T-helper 9 cell (primary cell): ENCODE measurements at regions not wholly inside any gene's neighbourhood (a gene's known extent, or its start where the extent isn't known, plus 50 kb on each side); places are given as distances from the start of the nearest gene placed in this dataset.

Experiments used
- DNase-seq: peaks from one replicate; pipeline ENCODE4 v3.0.0-alpha.2; 2020

DNA sequence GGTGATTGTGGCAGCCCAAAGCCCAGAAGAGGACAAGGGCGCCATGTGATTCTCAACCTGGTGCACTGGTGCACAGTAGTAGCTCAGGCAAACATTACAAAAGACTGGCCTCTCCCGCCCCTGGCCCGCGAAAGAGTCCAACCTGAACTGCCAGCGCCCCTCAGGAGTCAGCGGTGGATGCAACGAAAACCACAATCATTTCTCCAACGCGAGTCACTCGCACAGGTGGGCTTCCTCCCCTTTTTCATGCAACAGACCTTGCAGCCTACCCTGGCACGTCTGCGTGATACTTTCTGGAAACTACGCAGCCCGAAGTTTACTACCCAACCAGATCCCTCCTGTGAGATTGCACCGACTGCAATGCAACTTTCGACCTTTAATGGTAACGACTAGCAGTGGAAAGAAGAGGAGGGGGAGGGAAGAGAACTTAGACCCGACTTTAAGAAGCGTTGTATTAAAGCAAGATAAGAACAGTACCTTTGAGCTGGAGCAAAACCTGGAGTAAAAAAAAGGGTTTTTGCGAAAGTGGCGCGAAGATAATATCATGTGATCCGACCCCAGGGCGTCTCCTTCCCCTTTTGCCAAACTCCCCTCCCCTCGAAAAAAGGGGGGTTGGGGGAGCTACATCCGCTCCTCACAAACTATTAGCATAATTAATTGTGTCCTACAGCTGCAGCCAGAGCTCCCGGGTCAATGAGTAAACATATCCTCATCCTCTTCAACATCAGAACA is 63.3 kb upstream of the CCDC160 start:
- no peak for DNase-seq

DNA sequence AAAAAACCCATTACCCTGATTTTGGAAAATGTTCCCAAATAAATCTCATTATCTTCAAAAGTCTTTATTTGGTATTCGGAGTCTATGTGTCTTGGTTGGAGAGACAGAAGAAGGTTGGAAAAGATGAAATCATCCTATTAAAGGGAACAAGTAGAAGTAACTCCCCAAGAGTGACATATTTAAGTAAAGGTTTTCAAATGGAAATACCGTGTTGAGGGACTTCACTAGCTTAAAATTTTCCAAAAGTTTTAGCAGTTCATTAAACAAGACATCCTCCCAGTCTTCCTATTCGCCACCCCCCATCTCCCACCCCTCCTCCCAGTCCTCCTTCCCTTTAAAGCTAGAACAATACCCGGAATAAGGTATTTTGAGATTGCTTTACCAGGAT is 62.7 kb upstream of the CCDC160 start:
- no peak for DNase-seq

DNA sequence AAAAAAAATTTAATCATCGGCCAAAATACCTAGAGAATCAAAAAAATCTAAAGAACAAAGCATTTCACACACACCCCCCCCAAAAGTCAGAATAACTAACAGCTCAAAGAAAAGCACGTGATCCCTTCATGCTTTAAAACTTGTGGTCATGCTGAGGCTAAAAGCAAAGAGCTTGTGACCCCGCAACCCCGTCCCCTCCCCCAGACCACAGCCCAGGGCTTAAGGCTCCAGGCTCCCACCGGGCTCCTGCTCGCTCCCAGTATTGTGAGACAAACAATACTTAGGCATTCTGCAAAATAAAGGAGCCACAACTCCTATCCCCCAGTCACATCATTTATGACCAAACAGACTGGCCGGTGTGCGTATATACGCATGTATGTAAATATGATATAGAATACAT is 62.1 kb upstream of the CCDC160 start:
- DNase-seq = no peak

DNA sequence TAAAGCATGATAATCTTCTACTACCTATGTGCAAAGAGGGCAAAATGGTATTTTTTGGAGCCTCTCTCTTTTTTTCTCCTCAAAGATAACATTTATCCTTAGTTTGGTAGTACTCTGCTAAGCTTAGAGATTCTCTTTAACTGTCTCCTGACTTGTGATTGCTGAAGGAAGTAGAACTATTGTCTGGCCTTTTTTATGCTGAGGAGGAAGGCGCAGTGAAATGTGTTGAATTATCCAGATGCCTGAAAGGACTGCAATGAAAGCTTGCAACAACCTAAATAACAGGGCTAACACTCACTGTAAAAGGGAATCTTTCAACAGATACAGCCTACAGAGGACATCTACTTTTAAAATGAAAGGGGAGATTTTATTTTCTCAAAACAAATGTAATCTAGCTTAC is 59.5 kb upstream of the CCDC160 start:
- DNase-seq = no peak

DNA sequence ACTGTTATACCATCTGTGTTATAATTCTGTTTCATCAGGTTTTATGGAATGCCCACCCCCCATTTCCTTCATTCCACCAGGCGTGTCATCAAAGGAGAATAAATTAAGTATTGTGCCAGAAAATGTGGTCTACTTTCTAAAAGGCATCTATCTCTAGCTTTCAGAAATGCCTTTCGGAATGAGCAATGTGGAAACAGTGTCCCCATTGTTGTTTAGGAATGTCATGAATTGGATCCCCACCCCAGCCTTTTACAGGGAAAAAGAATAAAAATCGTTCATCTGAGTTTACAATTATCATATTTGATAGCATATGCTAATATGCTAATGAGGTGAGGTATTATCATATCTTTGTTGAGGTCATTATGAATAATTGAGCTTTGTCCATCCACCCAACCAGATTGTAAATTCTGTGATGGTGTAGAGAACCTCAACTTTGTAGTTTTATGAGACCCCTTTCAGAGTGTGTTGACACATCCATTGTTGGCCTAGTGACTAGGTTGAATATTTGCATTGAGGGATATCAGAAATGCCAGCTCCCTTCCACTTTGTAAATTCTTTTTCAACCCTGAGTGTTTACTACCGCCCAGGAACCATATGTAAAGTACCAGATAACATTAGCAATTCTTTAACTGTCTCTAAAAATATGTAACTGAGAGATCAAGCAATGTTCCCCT is 56.2 kb upstream of the CCDC160 start:
- DNase-seq = no peak

DNA sequence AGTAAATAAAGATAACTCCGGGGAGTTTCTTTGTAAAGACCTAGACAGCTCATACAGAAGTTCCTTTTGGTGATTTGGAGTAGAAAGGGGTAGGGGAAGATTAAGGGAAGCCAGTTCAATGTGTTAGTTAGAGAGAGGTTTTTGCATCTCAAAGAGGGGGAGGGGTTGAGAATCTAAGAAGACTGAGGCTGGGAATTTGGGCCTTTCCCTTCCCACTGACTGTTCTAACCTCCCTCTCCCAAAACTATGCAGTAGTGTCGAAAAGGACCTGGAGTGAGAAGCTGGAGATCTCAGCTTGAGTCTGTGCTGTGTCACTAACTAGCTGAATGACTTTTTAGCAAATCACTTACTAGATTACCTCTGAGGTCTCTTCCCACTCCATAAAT is 55.7 kb upstream of the CCDC160 start:
- DNase-seq = no peak

DNA sequence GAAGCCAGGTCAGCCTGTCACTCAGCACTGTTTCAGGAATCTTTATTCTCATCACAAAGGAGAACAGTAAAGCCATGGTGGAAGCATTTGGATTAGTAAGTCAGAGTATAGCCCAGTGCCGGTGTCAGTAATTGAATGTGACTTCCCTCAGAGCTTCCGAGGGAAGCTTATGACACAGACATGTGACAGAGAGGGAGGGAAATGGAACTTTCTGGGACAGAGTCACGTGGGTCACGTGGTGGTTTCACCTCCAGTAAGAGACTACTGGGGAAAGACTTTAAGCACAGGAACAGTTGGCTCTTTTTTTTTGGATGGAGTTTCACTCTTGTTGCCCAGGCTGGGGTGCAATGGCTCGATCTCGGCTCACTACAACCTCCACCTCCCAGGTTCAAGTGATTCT is 53.3 kb upstream of the CCDC160 start:
- no peak for DNase-seq

DNA sequence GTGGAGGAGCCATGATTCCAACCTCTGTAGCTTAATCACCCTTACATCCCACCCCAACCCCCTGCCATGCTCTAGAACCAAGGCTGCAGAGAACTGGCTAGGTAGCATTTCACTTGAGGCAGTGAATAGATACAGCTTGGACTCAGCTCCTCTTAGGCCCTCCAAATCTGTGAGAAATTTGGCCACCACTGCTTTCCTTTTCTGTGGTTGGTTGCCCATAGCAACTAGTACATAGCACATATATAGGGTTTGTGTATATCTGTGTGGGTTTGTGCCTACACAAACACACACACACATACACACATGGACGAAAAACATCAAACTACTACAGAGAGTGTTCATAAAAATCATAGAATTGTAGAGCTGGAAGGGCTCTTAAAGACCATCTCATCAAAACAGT is 52.0 kb upstream of the CCDC160 start:
- no peak for DNase-seq

DNA sequence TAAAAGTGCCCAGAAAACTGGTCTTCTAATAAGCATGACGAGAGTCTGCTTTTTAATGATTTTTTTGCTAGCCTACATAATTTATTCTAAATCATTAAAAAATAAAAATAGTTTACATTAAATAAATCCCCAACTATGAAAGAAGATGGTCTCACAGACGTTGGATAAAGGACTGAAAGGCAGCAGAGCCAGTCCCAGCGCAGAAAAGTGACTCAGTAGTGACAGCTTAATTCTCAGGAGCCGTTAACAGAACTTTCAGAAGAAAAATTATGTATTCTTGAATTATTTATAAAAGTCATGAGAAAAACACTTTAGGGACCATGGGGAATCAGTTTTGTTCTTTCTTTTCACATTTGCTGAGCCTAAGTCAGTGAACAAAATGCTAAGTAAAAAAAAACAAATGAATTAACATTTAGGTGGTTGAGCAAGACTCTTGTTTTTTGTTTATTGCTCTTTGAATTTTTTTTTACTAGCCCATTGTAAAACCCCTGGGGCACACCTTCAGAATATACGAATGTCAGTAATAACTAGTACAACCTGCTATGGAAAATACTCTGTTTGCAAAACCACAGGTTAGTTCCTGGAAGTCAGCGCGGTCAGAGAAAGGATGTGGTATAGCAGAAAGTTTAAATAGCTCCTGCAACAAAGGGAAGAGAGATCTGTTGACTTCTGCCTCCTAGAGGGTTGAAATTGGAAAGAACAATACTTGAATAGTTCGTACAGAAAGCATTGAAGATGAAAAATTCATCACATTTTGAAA is 50.4 kb upstream of the CCDC160 start:
- peak; percentile 28 for DNase-seq
